ENCODE measurements at regions not wholly inside any gene's neighbourhood (a gene's known extent, or its start where the extent isn't known, plus 50 kb on each side); places are given as distances from the start of the nearest gene placed in this dataset.

- H3K36me3 ChIP-seq (replicated peaks): no peaks in the 10 kb centered on the region
- in situ Hi-C loops (cut with HindIII; ENCODE audit: low pct_ligation_motif_present, low sequenced_read_pairs): no loop called here
- TF ChIP-seq CTCF (IDR thresholded peaks at IDR 0.05; ENCODE audit: low read depth, low read length, missing control alignments): no peak
These were observed 421.2 kb upstream of the NWD2 start for GRCh38 chr4:36823199-36823967.

DNA sequence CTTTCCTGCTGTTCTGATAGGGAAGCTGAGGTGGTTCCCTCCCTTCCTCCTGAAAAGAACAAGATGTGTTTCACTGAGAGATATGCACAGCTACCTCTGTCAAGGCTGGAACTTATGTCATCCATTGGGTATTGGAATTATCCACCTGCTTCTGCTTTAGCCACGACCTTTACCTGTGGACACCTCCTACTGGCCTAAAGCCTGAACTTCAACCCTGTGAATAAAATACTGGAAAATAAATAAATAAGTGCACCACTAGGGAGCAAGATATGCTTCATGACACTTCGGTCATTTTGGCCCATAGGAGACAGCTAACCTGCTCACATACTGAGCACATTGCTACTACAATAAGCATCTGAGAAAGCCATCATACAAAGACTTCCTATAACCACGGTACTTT, 419.9 kb upstream of the NWD2 start:
- no peak for DNase-seq
- in situ Hi-C loops (cut with HindIII; ENCODE audit: low pct_ligation_motif_present, low sequenced_read_pairs): no loop called here
- Histone ChIP-seq H3K27me3 (replicated peaks) (no peaks in the 10 kb centered on the region), H3K4me3 (ENCODE audit: low read depth, low read length) (no peak overlapping the region), H3K36me3 (replicated peaks) (no peaks in the 10 kb centered on the region), H3K27ac (no peak overlapping the region)
- no peak for TF ChIP-seq CTCF (IDR thresholded peaks at IDR 0.05; ENCODE audit: low read depth, low read length, missing control alignments)

More at GRCh38 chr4:36823199-36823967, 421.2 kb upstream of the NWD2 start:
- no peak overlapping the region for H3K4me3 ChIP-seq (ENCODE audit: low read depth, low read length)
- no peak overlapping the region for H3K27ac ChIP-seq
- DNase-seq: no peak
- no peaks in the 10 kb centered on the region for H3K27me3 ChIP-seq (replicated peaks)

DNA sequence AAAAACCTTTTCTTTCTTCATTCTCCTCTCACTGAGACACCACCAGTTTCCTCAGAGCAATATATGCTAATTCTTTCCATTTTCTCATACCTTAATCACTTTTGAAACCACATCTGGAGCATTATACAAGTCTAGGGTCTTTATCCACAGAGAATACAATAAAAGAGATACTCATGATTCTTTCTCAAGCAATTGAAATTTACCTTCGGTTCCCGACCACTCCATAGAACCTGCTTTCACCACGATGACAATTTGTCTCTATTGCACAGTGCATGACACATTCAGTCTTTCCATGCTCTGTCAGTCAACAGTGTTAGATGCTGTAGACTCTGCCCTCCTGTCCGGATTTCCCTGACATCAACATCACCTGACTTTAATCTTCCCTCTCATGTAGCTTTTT, 409.3 kb upstream of the NWD2 start:
- no peak overlapping the region for H3K27ac ChIP-seq
- TF ChIP-seq CTCF (IDR thresholded peaks at IDR 0.05; ENCODE audit: low read depth, low read length, missing control alignments): no peak
- in situ Hi-C loops (cut with HindIII; ENCODE audit: low pct_ligation_motif_present, low sequenced_read_pairs): no loop called here
- no peak overlapping the region for H3K4me3 ChIP-seq (ENCODE audit: low read depth, low read length)
- H3K36me3 ChIP-seq (replicated peaks): no peaks in the 10 kb centered on the region
- DNase-seq: no peak
- H3K27me3 ChIP-seq (replicated peaks): no peaks in the 10 kb centered on the region

DNA sequence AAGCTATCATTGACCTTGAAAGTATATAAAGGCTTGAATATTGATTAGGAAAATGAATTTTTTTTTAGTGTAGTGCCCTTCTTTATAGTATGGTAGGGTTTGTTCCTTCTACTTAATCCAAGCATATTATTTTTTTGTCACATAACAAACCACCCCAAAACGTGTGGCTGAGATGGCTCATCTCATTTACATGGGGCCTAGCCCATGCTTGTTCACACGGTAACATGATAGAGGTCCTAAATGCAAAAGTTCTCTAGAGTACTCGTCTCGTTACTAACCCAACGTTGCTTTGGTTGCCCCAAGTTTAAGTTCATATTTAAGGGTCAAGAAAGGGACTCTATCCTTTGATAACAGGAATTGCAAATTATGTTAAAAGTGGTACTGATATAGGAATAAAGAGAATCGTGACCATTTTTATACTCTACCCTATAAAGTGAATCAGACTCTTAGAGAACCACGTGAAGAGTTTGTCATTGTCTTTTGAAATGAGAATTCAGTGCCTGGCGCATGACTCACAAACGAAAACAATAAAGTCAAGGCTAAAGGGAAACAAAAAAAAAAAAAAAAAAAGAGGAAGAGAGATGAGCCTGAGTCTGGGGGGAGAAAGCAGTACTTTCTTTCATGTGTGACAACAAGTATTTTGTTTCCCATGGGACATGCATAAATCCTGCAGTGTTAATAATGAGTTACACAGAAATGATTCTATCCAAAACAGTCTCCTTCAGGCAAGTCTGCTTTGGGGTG, 402.8 kb upstream of the NWD2 start:
- H3K36me3 ChIP-seq (replicated peaks): no peaks in the 10 kb centered on the region
- H3K27me3 ChIP-seq (replicated peaks): no peaks in the 10 kb centered on the region
- no peak overlapping the region for H3K27ac ChIP-seq
- no peak overlapping the region for H3K4me3 ChIP-seq (ENCODE audit: low read depth, low read length)
- no peak for DNase-seq
- in situ Hi-C loops (cut with HindIII; ENCODE audit: low pct_ligation_motif_present, low sequenced_read_pairs): no loop called here
- TF ChIP-seq CTCF (IDR thresholded peaks at IDR 0.05; ENCODE audit: low read depth, low read length, missing control alignments): no peak

DNA sequence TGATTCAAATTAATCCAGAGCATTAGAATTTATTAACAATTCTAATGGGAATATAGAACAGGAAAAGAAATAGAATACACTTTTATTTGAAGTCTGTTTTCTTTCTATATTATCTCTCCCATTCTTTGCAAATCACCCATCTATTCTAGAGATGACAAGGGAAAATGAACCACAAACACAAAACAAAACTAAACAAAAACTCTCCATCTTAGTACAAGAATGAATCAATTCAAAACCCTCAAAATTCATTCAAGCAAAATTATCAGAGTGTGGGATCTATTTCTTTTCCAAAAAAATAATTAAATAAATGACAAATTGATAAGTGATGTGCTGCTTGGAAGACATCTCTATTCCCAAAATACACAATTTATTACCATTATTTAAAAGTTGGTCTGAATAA, 400.1 kb upstream of the NWD2 start:
- DNase-seq: no peak
- H3K36me3 ChIP-seq (replicated peaks): no peaks in the 10 kb centered on the region
- TF ChIP-seq CTCF (IDR thresholded peaks at IDR 0.05; ENCODE audit: low read depth, low read length, missing control alignments): no peak
- H3K27ac ChIP-seq: no peak overlapping the region
- H3K4me3 ChIP-seq (ENCODE audit: low read depth, low read length): no peak overlapping the region
- H3K27me3 ChIP-seq (replicated peaks): no peaks in the 10 kb centered on the region
- in situ Hi-C loops (cut with HindIII; ENCODE audit: low pct_ligation_motif_present, low sequenced_read_pairs): no loop called here

Measured in brain microvascular endothelial cell (primary cell).